Heart right ventricle (tissue), 16 donors: ENCODE measurements at regions not wholly inside any gene's neighbourhood (a gene's known extent, or its start where the extent isn't known, plus 50 kb on each side); places are given as distances from the start of the nearest gene placed in this dataset.
A peak's percentile ranks its signal among the peaks of the same experiment; 100 is the strongest.

Source experiments
- ATAC-seq, 8 donors: fragments of 200-7000 bp; cut with Tn5 transposase; one replicate each; pipeline ENCODE4 v1.9.1; 2020; ENCODE audit warnings: mild to moderate bottlenecking in 8 of 8, moderate library complexity in 8 of 8, moderate number of reproducible peaks in 1 of 8
- DNase-seq, 2 donors: peaks; one replicate each; pipeline ENCODE4 v3.0.0-alpha.2; 2020
- H3K27ac ChIP-seq, 10 donors: fragments of 200-600 bp; sonication (generic) in 2 of 10; one replicate each; pipeline versions ENCODE4 v1.5.0 to v1.8.0; 2020 to 2022; ENCODE audit warnings: mild to moderate bottlenecking in 3 of 10
- H3K27me3 ChIP-seq, 7 donors: fragments of 200-600 bp; one replicate each; pipeline ENCODE4 v1.8.0; 2021 to 2022; ENCODE audit warnings: mild to moderate bottlenecking in 2 of 7
- H3K36me3 ChIP-seq, 9 donors: fragments of 200-600 bp; sonication (generic) in 1 of 9; one replicate each; pipeline versions ENCODE4 v1.5.0 to v1.8.0; 2020 to 2022; ENCODE audit warnings: mild to moderate bottlenecking in 2 of 9
- H3K4me1 ChIP-seq, 9 donors: fragments of 200-600 bp; sonication (generic) in 1 of 9; one replicate each; pipeline versions ENCODE4 v1.5.0 to v1.8.0; 2020 to 2022; ENCODE audit warnings: mild to moderate bottlenecking in 4 of 9
- H3K4me3 ChIP-seq, 10 donors: fragments of 200-600 bp; sonication (generic) in 2 of 10; one replicate each; pipeline versions ENCODE4 v1.5.0 to v1.8.0; 2020 to 2022; ENCODE audit warnings: mild to moderate bottlenecking in 7 of 10, moderate library complexity in 2 of 10
- H3K9me3 ChIP-seq, 11 donors: fragments of 200-600 bp in 10 of 11; sonication (generic) in 2 of 11; one replicate each; pipeline versions ENCODE4 v1.5.0 to v1.8.0; 2013 to 2022; ENCODE audit warnings: mild to moderate bottlenecking in 2 of 11, control low read depth in 1 of 11, moderate library complexity in 1 of 11
- WGBS, 2 donors: extraction: QIAGEN DNeasy Blood & Tissue Kit; methylation state at CpG; one replicate each; pipeline ENCODE4 v1.1.7; 2013; ENCODE audit warnings: inconsistent platforms in 1 of 2; 5-methylcytosine and 5-hydroxymethylcytosine counted together
- intact Hi-C, 10 donors: fragments of 100-400 bp; cut with DNase I; formaldehyde crosslinking; loops; one replicate each; pipeline versions ENCODE4 v1.11.1 to v1.14.2; 2022
- TF ChIP-seq, protein P1 (sequence below), 9 donors: fragments of 200-600 bp; sonication (generic) in 2 of 9; IDR thresholded peaks; one replicate each; pipeline versions ENCODE4 v1.5.0 to v1.8.0; 2021 to 2022; ENCODE audit warnings: antibody characterized with exemption in 9 of 9, mild to moderate bottlenecking in 5 of 9, moderate library complexity in 1 of 9
- donor health status: Arrhythmogenic right ventricular cardiomyopathy.
- donor health status: ischemic (EF 13 %, LVEDD 7.1; RV severe dilation, severe dysfunction).
- donor health status: healthy with polysubstance abuse.
- donor health status: DM: no; HTN: yes; CAD: no.
- donor health status: DM: no; HTN: no; CAD: no.
- donor health status: ischemic (EF 25% LVEDD 6.9; RV normal size, moderate dysfunction).
- donor health status: ischemic (EF 25% LVEDD 5.7; RV mildly dilated, moderate dysfunction).
- donor health status: healthy.
- donor health status: DM: yes; HTN: yes; CAD: no.
- donor health status: Ischemic cardiomyopathy.
- donor health status: ischemic (EF 35%, LVEDD 5.7; RV mildly dilated, moderate dysfunction).
- donor health status: nonischemic (EF 11% LVEDD 7.7; RV severe dilation, severe dysfunction).
- donor health status: DM: yes; HTN: yes; CAD: no.
- donor health status: PGD.
- donor health status: ischemic (EF 29% LVEDD 5.4; RV normal size, mild dysfunction).
- donor health status: nonischemic (EF 23%, LVEDD 6.1; RV moderate dilation, normal function).

DNA sequence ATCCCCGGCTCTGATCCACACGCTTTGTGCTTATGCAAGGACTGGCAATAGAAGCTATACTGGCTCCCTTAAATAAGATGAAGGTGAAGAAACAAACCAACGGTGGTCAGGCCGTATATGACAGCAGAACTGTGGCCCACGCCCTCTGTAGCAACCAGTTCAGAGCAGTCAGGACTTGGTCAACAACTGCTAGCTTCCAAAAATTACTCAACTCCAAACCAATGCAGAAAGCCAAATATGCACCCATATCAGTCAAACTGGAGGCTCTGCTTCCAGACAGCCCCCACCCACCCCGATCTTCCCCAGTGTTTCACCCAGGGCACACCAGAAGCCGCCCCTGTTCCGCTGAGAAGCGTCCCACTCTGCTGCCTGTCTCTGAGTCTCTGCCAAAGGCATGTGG, 222.3 kb upstream of the MGMT start:
- intact Hi-C loops: no loop called here
- 80 to 87% methylated on average over 9 of the region's 9 CpGs for WGBS, 2 donors
- DNase-seq: no peak
- no peak overlapping the region for H3K27ac ChIP-seq
- no peaks in the 10 kb centered on the region for H3K9me3 ChIP-seq
- H3K4me3 ChIP-seq: no peak overlapping the region
- H3K27me3 ChIP-seq: no peaks in the 10 kb centered on the region
- ATAC-seq: peak in 2 of 8 donors; percentile 19 to 20
- no peaks in the 10 kb centered on the region for H3K4me1 ChIP-seq
- TF ChIP-seq, protein P1, sequence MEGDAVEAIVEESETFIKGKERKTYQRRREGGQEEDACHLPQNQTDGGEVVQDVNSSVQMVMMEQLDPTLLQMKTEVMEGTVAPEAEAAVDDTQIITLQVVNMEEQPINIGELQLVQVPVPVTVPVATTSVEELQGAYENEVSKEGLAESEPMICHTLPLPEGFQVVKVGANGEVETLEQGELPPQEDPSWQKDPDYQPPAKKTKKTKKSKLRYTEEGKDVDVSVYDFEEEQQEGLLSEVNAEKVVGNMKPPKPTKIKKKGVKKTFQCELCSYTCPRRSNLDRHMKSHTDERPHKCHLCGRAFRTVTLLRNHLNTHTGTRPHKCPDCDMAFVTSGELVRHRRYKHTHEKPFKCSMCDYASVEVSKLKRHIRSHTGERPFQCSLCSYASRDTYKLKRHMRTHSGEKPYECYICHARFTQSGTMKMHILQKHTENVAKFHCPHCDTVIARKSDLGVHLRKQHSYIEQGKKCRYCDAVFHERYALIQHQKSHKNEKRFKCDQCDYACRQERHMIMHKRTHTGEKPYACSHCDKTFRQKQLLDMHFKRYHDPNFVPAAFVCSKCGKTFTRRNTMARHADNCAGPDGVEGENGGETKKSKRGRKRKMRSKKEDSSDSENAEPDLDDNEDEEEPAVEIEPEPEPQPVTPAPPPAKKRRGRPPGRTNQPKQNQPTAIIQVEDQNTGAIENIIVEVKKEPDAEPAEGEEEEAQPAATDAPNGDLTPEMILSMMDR (IDR thresholded peaks at IDR 0.05): no peak
- no peaks in the 10 kb centered on the region for H3K36me3 ChIP-seq

DNA sequence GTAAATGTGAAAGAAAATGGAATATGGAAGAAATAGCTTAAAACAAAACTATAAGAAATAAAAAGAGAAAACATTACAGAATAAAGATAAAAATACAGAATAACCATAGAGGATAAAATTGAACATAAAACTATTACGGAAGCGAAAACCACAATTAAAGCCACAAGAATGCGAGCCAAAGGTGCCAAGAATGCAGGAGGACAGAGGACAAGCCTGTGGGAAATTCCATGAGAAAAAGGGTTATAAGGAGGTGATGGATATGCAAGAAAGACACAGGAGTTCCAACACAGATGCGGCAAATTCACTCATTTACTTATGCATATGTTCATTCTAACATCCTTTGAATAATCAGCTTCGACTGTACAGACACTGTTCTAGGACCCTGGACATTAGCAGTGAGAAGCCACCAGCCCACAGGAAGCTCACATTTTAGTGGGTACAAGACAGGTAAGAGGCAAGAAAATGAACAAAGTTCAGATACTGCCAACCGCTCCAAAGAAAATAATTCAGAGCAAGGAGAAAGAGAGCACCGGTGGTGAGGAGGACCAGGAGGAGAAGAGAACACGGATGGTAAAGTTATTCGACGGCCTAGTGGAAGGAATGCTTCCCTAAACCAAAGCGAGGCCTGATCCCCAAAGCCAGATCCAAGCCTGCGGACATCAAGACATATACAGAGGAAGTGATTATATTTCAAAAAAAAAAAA, 213.7 kb upstream of the MGMT start:
- H3K4me1 ChIP-seq: peaks cover 0 to 9% (median 0%) of the 10 kb centered on the region in 9 donors

DNA sequence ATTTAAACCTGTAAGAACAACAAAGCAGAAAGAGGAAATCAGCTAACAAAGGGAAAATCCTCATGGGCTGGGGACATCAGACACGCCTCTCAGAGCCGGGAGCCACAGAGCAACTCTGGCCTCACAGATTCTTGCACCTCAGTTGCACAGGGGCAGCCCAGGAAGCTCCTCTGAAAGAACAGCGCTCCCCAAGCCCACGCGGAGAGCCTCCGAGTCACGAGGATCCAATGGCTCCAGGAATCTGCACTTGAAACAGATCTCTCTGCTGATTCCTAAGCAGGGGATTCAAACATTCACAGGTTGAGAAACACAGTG, 213.2 kb upstream of the MGMT start:
- intact Hi-C loops: loop anchor here in 2 of 10 donors (10.0 kb wide), 2 partner anchors 209 to 219 kb away; no protein-coding TSS in a partner anchor
- peak in 4 of 8 donors; percentile 17 to 61 (median 36) for ATAC-seq
- peaks cover 0 to 14% (median under 1%) of the 10 kb centered on the region in 9 donors for H3K4me1 ChIP-seq
- no peak overlapping the region for H3K27ac ChIP-seq
- no peak overlapping the region for H3K4me3 ChIP-seq
- TF ChIP-seq, protein P1 (IDR thresholded peaks at IDR 0.05): no peak
- no peaks in the 10 kb centered on the region for H3K27me3 ChIP-seq
- no peaks in the 10 kb centered on the region for H3K36me3 ChIP-seq
- 59 to 62% methylated on average over 7 of the region's 7 CpGs for WGBS, 2 donors
- no peak for DNase-seq
- H3K9me3 ChIP-seq: no peaks in the 10 kb centered on the region

More for the DNA sequence above, 213.7 kb upstream of the MGMT start:
- H3K9me3 ChIP-seq: no peaks in the 10 kb centered on the region
- DNase-seq (no peak), ATAC-seq (no peak)
- H3K27ac ChIP-seq: no peak overlapping the region
- H3K36me3 ChIP-seq: no peaks in the 10 kb centered on the region
- intact Hi-C loops: loop anchor here in 2 of 10 donors (10.0 kb wide), 2 partner anchors 209 to 219 kb away; no protein-coding TSS in a partner anchor
- no peaks in the 10 kb centered on the region for H3K27me3 ChIP-seq
- TF ChIP-seq, protein P1 (IDR thresholded peaks at IDR 0.05): no peak
- WGBS, 2 donors: 88% methylated on average over 12 of the region's 12 CpGs
- no peak overlapping the region for H3K4me3 ChIP-seq

DNA sequence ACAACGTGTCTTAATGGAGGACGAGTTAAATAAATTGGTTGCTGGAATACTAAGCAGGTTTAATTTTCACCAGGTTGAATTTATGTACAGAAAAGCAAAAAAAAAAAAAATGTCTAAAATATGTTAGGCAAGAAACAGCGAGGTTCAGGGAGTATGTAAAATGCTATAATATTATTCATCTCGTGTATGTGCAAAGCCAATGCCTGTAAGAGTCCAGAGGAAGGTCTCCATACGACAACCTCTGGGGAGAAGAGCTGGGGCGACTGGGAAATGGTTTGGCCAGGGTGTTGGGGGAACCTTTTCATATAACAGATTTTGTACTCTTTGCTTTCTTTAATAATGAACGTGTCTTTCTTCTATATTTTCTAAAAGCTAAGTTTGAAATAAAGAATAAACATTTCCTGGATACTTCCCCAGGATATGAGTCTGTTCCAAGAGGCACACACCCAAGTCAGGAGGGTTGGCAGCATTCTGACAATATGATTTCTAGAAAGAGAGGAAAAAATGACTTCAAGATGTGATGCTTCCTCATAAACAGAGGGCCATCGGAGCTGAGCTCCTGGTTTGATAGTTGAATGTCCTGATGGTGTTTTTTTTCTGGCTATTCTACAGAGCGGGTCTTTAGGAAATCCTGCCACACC, 208.6 kb upstream of the MGMT start:
- no peaks in the 10 kb centered on the region for H3K36me3 ChIP-seq
- no peaks in the 10 kb centered on the region for H3K9me3 ChIP-seq
- DNase-seq (peak in 1 of 2 donors; percentile 17), ATAC-seq (peak in 7 of 8 donors; percentile 38 to 77 (median 62))
- peak overlapping the region in 1 of 10 donors; percentile 2 for H3K4me3 ChIP-seq
- TF ChIP-seq, protein P1 (IDR thresholded peaks at IDR 0.05): no peak
- peak overlapping the region in 8 of 10 donors; percentile 1 to 70 (median 47) for H3K27ac ChIP-seq
- H3K27me3 ChIP-seq: no peaks in the 10 kb centered on the region
- 47 to 59% methylated on average over 9 of the region's 9 CpGs for WGBS, 2 donors
- peaks cover 0 to 22% (median 6%) of the 10 kb centered on the region in 9 donors for H3K4me1 ChIP-seq
- intact Hi-C loops: loop anchor here in 2 of 10 donors (10.0 kb wide), 2 partner anchors 214 to 224 kb away; no protein-coding TSS in a partner anchor
